Panc1 (cell line): ENCODE measurements at regions not wholly inside any gene's neighbourhood (a gene's known extent, or its start where the extent isn't known, plus 50 kb on each side); places are given as distances from the start of the nearest gene placed in this dataset.

Source experiments
- ATAC-seq: fragments of 200-7000 bp; cut with Tn5 transposase; 2 replicates; pipeline ENCODE4 v1.9.1; 2020; ENCODE audit warnings: mild to moderate bottlenecking, moderate library complexity
- BruUV-seq: library from RNA; stranded (reverse); fragments of 400-500 nt; replicated peaks from 2 replicates; lab custom pipeline; 2021; lab: Mats Ljungman, UMichigan
- CTCF ChIA-PET: fragments of 300-600 bp; sonication (Branson Sonifier 250); formaldehyde crosslinking; loops from one replicate; lab custom pipeline; 2022; ENCODE audit warnings: antibody characterized with exemption; lab: Charles Lee
- POLR2A ChIA-PET: fragments of 300-600 bp; sonication (Branson Sonifier 250); formaldehyde crosslinking; loops from one replicate; lab custom pipeline; 2022; ENCODE audit warnings: antibody characterized with exemption; lab: Charles Lee
- DNase-seq: peaks from one replicate; pipeline ENCODE4 v3.0.0-alpha.2; 2010; ENCODE audit warnings: low read depth, low spot score
- H3K27ac ChIP-seq: 2 replicates; pipeline ENCODE4 v1.5.1; 2011; ENCODE audit warnings: mild to moderate bottlenecking, low read length, inconsistent platforms
- H3K27me3 ChIP-seq: fragments of 200-500 bp; sonication (Bioruptor generic); 2 replicates; pipeline ENCODE4 v1.6.0; 2014; ENCODE audit warnings: low read length, inconsistent platforms; ENCODE audit not compliant: control insufficient read depth, insufficient read depth
- H3K36me3 ChIP-seq: fragments of 200-500 bp; sonication (Bioruptor generic); 2 replicates; pipeline ENCODE4 v1.5.1; 2014; ENCODE audit warnings: inconsistent platforms, mild to moderate bottlenecking, low read length, moderate library complexity; ENCODE audit not compliant: control insufficient read depth, insufficient read depth
- H3K4me1 ChIP-seq: 2 replicates; pipeline ENCODE4 v1.5.1; 2011; ENCODE audit warnings: inconsistent platforms, mild to moderate bottlenecking, low read length, moderate library complexity; ENCODE audit not compliant: control insufficient read depth, insufficient read depth
- H3K4me3 ChIP-seq, 2 experiments: 2 replicates each; pipeline ENCODE4 v1.5.1; 2011 to 2012; ENCODE audit warnings: low read depth in 2 of 2, low read length in 2 of 2, mild to moderate bottlenecking in 2 of 2, inconsistent platforms in 1 of 2, moderate library complexity in 1 of 2
- H3K9me3 ChIP-seq: fragments of 200-500 bp; sonication (Bioruptor generic); 2 replicates; pipeline ENCODE4 v1.5.1; 2014; ENCODE audit warnings: low read depth, mild to moderate bottlenecking, inconsistent platforms, low read length, moderate library complexity; ENCODE audit not compliant: control insufficient read depth, insufficient read depth
- CTCF ChIP-seq: fragments of 450-650 bp; IDR thresholded peaks from 2 replicates; pipeline ENCODE4 v1.5.1; 2017; ENCODE audit warnings: mild to moderate bottlenecking
- POLR2AphosphoS5 ChIP-seq: IDR thresholded peaks from 2 replicates; pipeline ENCODE4 v1.6.1; 2012; ENCODE audit warnings: mild to moderate bottlenecking, low read depth, low read length, moderate library complexity
- REST ChIP-seq, 2 experiments: IDR thresholded peaks; 2 replicates each; pipeline ENCODE4 v1.6.1; 2011 to 2012; ENCODE audit warnings: low read depth in 2 of 2, control low read depth in 1 of 2, low read length in 1 of 2, mild to moderate bottlenecking in 1 of 2, moderate library complexity in 1 of 2; ENCODE audit not compliant: insufficient read depth in 1 of 2
- SIN3A ChIP-seq: IDR thresholded peaks from 2 replicates; pipeline ENCODE4 v1.6.1; 2012; ENCODE audit warnings: low read depth, mild to moderate bottlenecking, low read length, moderate library complexity, borderline replicate concordance; ENCODE audit not compliant: insufficient read depth
- TCF7L2 ChIP-seq: IDR thresholded peaks from 2 replicates; pipeline ENCODE4 v1.6.1; 2011; ENCODE audit warnings: mild to moderate bottlenecking, low read depth, low read length, inconsistent platforms
- in situ Hi-C: cut with HindIII; loops from 2 replicates; pipeline ENCODE4 v1.10.0; 2016; ENCODE audit warnings: low sequenced_read_pairs, low pct_unique_long_range_greater_than_20kb
- intact Hi-C: fragments of 100-400 bp; cut with micrococcal nuclease; formaldehyde crosslinking; loops from one replicate; pipeline ENCODE4 v1.10.0; 2022; ENCODE audit not compliant: unreplicated experiment

- no peak for ATAC-seq
- H3K27me3 ChIP-seq, result no peaks in the 10 kb centered on the region
- DNase-seq, result no peak
- H3K4me1 ChIP-seq, result no peaks in the 10 kb centered on the region
- no peak for TF ChIP-seq CTCF
- TF ChIP-seq SIN3A, result no peak
- TF ChIP-seq POLR2AphosphoS5, result no peak
- no peak for TF ChIP-seq TCF7L2
- intact Hi-C loops (no loop called here), in situ Hi-C loops (no loop called here)
- no peak overlapping the region for H3K27ac ChIP-seq
- no peaks in the 10 kb centered on the region for H3K9me3 ChIP-seq
- CTCF ChIA-PET, result no interaction called here
- no peaks in the 10 kb centered on the region for H3K36me3 ChIP-seq
- POLR2A ChIA-PET, result no interaction called here
- no TSS peak for BruUV-seq
- H3K4me3 ChIP-seq, result no peak overlapping the region
These were observed 357.0 kb downstream of the GADD45G start for GRCh38 chr9:89961616-89962341.

GRCh38 chr9:89963280-89963679 lies 358.5 kb downstream of the GADD45G start:
- no peaks in the 10 kb centered on the region for H3K27me3 ChIP-seq
- ChIA-PET CTCF (no interaction called here), POLR2A (no interaction called here)
- in situ Hi-C loops (no loop called here), intact Hi-C loops (no loop called here)
- TF ChIP-seq POLR2AphosphoS5 (no peak), TCF7L2 (no peak), REST (IDR thresholded peaks at IDR 0.05; ENCODE audit: insufficient read depth in 1 of 2, low read depth in 2 of 2, low read length in 1 of 2) (no peak), SIN3A (no peak), CTCF (no peak)
- no TSS peak for BruUV-seq
- ATAC-seq (no peak), DNase-seq (no peak)
- H3K27ac ChIP-seq, result no peak overlapping the region
- no peak overlapping the region for H3K4me3 ChIP-seq
- no peaks in the 10 kb centered on the region for H3K9me3 ChIP-seq
- no peaks in the 10 kb centered on the region for H3K36me3 ChIP-seq
- H3K4me1 ChIP-seq, result no peaks in the 10 kb centered on the region
